ENCODE measurements at regions not wholly inside any gene's neighbourhood (a gene's known extent, or its start where the extent isn't known, plus 50 kb on each side); places are given as distances from the start of the nearest gene placed in this dataset.
"Not testable (repeated sequence)": the region's sequence is repeated elsewhere in the genome, so short reads cannot be mapped to it uniquely, and the experiment has no call there.

DNA sequence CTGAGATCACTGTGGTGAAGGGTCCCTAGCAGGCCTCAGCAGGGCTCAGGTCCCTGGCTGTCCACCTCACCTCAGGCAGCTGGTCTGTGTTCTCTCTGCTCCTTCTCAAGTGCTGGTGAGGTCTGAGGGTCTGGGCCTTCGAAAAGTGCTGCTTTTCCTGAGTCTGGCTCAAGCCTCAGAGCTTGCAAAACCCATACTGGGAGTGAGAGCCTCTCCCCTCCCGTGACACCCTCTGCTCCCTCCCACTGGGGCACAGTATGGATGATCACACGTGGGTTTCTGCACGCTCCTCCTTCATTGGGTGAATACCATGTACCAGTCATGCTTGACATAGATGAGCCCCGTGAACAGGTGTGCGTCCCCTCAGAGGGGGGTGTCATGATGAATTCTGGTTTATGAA is 73.3 kb upstream of the WASF3 start:
- DNase-seq, result no peak

DNA sequence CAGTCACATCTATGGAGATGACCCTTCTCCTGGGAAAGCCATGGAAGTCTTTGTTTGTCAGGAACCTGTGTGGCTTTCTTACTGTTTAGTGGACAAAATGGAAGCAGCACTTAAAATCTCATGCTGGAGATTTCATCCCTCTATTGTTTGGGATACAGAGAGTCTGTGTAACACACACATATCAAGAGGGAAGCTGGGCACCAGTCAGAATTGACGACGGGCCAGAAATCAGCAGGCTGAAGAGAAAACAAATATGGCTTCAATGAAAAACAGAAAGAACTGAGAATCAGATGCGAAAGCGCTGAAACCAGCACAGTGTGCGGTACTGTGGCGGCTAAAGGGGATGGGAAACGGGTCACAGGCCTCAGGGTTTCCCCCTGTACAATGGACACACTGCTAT is 72.2 kb upstream of the WASF3 start:
- DNase-seq, result no peak

DNA sequence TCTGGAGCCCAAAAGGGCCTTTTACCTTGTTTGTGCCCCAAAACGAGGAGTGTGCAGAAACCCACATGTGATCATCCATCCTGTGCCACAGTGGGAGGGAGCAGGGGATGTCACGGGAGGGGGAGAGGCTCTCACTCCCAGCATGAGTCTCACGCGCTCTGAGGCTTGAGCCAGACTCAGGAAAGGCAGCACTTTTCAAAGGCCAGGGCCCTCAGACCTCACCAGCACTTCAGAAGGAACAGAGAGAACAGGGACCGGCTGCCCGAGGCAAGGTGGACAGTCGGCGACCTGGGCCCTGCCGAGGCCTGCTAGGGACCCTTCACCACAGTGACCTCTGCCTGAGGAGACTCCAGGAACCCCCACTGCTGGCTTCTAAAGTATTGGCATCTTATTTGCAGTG is 71.7 kb upstream of the WASF3 start:
- DNase-seq, result no peak

DNA sequence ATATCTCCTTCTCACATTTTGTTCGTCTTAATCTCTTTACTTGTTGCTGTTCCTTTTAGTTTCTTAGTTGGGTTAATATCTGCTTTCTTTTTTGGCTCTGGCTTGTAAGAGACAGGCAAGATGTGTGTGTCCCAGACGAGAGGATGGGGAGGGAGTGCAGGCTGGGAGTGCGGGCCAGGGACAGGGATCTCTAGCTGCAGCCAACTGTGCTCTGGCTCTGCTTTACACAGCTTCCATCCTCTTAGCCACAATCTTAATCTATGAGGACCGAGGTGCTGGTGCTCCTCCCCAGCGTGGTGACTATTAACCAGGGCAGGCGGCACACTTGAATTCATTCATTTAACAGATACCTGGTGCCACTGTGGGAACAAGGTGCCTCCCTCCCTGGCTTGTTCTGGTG is 70.9 kb upstream of the WASF3 start:
- no peak for DNase-seq

DNA sequence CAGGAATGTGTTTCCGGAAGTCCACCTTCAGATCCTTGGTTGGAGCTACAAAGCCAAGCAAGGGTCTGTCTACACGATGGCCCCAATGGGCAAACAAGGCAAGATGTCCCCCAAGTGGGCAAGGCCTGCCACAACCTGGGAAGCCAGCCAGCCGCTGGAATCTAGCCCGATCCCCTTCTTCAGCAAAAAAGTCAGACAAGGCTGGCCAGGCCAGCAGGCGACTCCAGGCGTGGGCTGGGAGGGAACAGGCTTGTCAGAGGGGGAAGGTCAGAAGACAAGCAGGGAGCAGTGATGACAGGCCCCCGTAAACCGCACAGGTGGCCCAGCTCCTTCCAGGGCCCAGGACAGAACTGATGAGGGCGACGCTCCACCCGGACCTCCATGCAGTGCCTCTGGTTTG is 69.7 kb upstream of the WASF3 start:
- DNase-seq, result no peak

DNA sequence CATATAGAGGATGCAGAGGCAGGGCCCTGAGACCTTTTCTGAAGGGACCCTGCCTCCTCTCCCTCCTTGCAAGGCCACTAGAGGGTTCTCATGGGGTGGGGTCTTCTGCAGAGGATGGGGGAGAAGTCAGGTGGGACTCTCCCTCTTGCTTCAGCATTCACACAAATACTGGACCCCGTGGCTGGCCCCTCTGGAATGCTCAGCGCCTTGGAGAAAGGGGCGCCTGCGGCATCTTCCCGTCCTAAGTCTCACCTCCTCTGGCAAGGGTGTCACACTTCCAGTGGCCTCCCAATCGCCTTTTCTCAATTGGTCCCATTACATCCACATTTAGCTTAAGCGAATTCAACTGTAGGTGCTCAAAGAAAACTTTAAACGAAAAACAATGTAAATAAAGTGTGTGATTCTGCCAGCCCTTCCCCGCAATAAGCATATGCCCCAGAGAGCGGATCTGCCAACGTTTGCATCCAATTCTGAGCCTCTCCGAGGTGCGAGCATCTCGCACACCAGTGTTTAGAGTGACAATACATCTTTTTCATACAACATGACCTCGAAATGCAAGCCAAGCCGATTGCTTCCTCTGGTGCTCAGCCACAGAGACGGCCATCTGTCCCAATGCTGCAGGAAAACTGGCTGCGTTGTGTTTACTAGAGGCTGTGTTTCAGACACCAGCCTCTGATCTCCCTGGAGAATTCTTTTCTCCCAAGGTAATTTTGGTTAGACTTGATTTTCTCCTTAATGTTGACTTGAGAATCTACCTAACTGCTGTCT is 69.1 kb upstream of the WASF3 start:
- DNase-seq, result no peak

DNA sequence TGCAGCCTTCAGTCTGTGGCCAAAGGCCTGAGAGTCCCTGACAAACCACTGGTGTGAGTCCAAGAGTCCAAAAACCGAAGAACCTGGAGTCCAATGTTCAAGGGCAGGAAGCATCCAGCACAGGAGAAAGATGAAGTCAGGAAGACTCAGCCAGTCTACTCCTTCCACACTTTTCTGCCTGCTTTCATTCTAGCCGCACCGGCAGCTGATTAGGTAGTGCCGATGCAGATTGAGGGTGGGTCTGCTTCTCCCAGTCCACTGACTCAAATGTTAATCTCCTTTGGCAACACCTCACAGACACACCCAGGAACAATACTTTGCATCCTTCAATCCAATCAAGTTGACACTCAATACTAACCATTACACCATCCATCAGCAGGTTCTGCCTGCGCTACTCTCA is 65.2 kb upstream of the WASF3 start:
- DNase-seq, result not testable (repeated sequence)

DNA sequence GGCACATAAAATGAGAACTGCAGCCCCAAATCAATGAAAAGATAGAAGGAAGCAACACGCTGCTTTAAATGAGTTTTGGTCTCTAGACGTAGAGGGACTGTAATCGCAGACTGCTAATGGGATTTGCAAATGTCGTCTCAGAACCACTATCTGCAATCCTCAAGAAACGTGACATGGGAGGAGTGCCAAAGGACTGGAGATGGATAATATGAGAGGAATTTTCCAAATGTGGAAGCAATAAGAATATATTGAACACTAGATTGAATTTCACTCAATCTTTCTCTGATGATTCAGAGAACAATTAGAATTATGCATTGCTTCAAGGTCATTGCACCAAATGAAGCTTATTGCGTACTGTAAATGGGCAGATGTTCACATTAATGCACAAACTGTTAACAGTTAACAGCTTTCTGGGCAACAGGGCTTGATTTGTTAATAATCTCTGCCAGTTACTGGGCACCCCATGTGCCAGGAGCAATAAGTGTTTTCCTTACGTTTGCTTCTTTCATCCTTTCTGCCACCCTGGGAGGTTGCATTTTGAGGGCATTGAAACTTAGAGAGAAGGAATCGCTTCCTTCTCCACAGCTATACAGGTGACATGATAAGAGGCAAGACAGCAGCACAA is 62.8 kb upstream of the WASF3 start:
- DNase-seq, result no peak

DNA sequence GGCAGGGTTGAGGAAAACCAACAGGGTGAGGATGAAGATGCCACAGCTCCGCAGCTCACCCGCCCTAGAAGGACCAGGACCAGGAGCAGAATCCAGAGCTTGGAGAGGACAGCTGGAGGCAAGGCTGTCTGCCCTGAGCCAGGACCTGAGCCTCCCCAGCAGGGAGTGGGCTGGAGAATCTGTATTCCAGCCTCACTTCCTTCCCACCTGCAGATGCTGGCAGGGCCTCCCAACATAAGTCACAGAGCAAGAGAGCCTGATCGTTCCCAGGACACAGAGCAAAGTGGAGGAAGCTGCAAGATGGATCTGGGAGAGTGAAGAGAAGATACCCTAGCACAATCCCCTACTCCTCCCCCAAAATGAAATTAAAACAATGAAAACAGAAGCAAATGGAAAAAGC is 61.7 kb upstream of the WASF3 start:
- no peak for DNase-seq

DNA sequence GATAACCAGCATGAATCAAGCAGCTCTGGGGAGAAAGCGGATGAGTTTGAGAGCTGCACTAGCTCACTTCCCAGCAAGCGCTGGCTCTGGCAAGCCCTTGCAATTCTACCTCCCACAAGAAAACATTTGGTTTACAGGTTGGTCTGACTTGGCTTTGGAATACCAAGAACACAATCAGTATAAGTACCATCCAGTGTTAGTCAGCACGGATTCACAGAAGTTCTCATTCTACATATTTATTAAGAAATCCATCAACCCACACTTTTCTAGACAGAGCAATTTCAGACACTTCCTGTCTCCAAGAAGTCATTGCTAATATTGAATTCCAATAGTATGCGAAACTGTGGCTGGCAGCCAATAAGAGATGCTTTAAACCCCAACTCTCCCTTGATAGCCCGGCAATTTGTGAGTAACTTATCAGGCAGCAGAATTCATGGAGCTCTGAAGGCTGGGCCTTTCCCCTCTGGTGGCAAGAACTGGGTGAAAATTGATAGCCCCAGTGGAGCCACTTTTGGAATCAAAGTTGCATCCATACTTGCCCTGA is 59.4 kb upstream of the WASF3 start:
- no peak for DNase-seq

DNA sequence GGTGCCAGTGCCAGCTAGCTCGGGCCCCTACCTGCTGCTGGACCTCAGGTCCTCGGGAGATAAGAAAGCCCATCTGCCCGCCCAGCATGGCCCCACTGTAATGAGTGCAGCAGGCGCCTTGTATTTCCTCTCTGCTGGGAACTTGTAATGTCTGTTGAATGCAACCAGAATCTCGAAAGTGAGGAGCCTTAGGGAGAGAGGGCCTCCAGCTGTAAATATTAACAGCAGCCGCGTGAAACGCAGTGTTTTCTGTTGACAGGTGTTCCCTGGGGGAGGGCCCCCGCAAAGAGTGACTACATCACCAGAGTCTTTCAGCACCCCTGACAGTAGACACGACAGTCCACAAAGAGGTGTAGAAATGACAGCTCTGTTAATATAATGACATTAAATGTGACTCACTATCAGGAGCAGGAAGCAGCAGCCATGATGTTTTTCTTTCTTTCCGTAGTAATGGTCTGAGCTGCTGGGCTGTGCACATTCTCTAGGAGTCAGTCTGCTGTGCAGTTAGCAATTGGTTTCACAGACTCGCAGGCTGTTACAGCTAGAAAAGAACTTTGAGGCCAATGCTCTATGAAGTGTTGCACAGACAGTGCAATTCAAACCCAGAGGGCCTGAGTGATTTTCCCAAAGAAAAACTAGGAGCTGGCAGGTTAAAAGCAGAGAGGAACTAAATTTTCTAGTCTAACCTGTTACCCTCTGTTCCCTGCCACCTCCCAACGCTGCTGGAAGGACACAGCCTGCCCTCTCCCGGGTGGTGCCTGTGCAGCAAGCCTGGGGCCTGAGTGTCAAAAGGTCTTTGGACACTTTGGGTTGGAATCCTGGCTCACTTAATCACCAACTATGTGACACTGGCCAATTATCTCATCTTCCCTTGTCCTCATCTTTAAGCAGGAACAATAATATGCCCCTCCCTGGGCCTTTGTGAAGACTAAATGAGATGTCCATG is 58.6 kb upstream of the WASF3 start:
- DNase-seq, result no peak

DNA sequence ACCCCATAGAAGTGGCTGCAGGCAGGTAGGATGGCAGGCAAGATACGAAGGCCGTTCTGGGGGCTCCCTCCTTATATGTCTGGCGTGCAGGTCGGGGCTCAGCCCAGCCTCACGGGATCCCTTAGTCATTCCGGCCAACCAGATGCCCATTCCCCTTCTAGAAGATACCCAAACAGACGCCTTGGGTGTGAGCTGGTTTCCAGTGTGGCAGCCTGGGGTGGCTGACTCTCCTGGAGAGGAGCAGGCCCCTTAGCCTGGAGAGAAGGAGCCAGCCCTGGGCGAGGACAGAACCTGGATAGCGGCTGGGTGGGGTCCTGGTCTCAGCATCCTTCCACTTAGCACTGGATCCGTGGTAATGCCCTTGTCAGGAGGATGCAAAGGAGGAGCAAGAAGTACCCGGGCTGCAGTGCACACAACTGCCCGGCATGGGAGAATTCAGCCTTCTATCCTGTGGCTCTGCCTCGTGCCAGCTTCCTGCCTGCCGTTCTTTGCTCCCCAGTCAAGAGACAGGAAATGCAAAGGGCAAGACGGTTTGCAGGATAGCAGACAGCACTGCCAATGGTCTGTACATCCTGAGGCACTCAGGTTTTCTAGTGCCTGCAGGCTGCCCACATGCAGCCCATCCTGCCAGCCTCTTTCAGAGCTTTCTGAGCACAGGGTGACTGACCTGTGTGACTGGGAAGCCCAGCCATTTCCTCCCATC is 56.7 kb upstream of the WASF3 start:
- no peak for DNase-seq

DNA sequence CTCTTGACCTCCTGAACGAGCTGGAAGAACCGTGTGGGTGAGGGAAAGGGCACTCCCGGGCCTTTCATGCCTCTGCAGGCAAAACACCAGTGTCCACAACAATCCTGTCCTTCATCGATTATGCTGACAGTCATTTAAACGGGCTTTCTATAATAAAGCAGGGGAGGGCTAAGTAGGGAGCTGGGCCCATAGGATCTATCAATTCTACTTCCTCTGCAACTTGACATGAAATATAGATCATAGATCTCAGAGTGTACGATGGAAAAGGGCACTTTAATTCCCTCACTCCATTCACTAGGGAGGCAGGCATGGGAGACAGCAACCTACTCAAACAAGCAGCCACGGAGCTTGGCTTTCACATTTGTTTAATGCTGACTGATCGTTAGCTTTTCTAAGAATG is 55.8 kb upstream of the WASF3 start:
- DNase-seq, result no peak

DNA sequence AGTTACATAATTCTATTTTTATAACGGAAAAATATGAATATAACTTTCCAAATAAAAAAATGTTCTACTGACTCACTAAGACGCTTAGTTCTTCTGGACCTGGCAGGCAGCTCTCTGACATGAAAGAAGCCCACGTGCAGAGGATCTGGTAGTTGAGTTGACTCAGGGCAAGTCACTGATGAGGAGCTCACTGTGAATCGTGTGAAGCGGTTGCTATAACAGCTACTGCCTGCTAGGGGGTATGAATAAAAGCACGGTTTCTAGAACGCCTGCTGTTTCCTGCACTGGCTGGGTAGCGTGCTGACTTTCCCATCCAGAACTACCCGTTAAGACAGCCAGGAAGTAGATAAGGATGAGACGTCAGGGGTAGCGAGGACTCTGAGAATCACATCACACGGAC is 54.7 kb upstream of the WASF3 start:
- DNase-seq, result no peak

DNA sequence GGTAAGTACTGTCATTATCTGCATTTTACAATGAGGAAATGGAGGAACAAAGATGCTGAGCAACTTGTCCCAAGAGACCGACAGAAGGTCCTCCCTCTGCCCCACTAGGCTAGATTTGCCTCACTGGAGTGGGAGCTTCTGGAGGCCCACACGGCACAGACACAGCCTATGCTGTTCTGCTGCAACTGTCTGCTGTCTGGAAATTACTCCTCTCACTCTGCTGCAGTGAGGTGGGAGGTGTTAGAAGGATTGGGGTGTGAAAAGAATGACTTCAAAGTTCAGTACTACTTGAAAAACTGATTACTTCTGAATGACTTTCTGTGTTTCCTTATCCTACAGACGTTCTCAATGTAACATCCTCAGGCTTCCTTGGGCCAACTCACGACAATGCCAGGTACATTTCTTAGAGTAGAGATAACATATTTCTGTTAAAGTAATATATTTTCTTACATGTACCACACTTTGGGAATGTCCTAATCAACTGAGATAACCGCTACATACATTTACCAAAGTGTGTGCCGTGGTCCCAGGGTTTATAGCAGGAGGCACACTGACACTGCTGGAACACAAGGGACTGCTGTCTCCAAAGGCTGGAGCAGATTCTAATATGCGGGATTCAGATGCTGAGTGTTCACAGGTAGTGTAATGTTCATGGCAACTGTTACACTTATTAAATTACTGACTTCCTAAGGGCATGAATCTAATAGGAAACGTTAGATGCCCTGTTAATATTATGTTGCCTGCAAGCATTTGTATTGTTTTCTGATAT is 53.5 kb upstream of the WASF3 start:
- no peak for DNase-seq
